ENCODE measurements at regions not wholly inside any gene's neighbourhood (a gene's known extent, or its start where the extent isn't known, plus 50 kb on each side); places are given as distances from the start of the nearest gene placed in this dataset.

- Histone ChIP-seq H3K27ac (no peak overlapping the region), H3K4me3 (ENCODE audit: low read depth, low read length) (no peak overlapping the region), H3K9me3 (ENCODE audit: control insufficient read depth, low read length) (no peaks in the 10 kb centered on the region), H3K27me3 (ENCODE audit: control insufficient read depth, insufficient read depth, low read length) (no peaks in the 10 kb centered on the region), H3K79me2 (no peaks in the 10 kb centered on the region), H3K4me2 (ENCODE audit: low read length) (no peak overlapping the region), H3K9ac (no peak overlapping the region), H2AFZ (no peak overlapping the region), H3K4me1 (no peaks in the 10 kb centered on the region), H3K36me3 (ENCODE audit: control insufficient read depth, insufficient read depth, low read length) (no peaks in the 10 kb centered on the region)
- TF ChIP-seq, protein P1, sequence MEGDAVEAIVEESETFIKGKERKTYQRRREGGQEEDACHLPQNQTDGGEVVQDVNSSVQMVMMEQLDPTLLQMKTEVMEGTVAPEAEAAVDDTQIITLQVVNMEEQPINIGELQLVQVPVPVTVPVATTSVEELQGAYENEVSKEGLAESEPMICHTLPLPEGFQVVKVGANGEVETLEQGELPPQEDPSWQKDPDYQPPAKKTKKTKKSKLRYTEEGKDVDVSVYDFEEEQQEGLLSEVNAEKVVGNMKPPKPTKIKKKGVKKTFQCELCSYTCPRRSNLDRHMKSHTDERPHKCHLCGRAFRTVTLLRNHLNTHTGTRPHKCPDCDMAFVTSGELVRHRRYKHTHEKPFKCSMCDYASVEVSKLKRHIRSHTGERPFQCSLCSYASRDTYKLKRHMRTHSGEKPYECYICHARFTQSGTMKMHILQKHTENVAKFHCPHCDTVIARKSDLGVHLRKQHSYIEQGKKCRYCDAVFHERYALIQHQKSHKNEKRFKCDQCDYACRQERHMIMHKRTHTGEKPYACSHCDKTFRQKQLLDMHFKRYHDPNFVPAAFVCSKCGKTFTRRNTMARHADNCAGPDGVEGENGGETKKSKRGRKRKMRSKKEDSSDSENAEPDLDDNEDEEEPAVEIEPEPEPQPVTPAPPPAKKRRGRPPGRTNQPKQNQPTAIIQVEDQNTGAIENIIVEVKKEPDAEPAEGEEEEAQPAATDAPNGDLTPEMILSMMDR (IDR thresholded peaks at IDR 0.05): no peak
Measured at GRCh38 chr4:129246145-129246544, 150.2 kb downstream of the C4orf33 start.

- Histone ChIP-seq H3K4me3 (ENCODE audit: low read depth, low read length) (no peak overlapping the region), H3K4me2 (ENCODE audit: low read length) (no peak overlapping the region), H3K36me3 (ENCODE audit: control insufficient read depth, insufficient read depth, low read length) (no peaks in the 10 kb centered on the region), H3K9me3 (ENCODE audit: control insufficient read depth, low read length) (no peaks in the 10 kb centered on the region), H3K4me1 (no peaks in the 10 kb centered on the region), H2AFZ (no peak overlapping the region), H3K27me3 (ENCODE audit: control insufficient read depth, insufficient read depth, low read length) (no peaks in the 10 kb centered on the region), H3K27ac (no peak overlapping the region), H3K79me2 (no peaks in the 10 kb centered on the region), H3K9ac (no peak overlapping the region)
- TF ChIP-seq, protein P1 (IDR thresholded peaks at IDR 0.05): no peak
Measured at GRCh38 chr4:129246910-129247461, 151.0 kb downstream of the C4orf33 start.

- no peaks in the 10 kb centered on the region for H3K9me3 ChIP-seq (ENCODE audit: control insufficient read depth, low read length)
- H3K79me2 ChIP-seq: no peaks in the 10 kb centered on the region
- H3K9ac ChIP-seq: no peak overlapping the region
- H3K27ac ChIP-seq: no peak overlapping the region
- no peaks in the 10 kb centered on the region for H3K27me3 ChIP-seq (ENCODE audit: control insufficient read depth, insufficient read depth, low read length)
- no peak overlapping the region for H3K4me3 ChIP-seq (ENCODE audit: low read depth, low read length)
- TF ChIP-seq, protein P1 (IDR thresholded peaks at IDR 0.05): no peak
- no peak overlapping the region for H2AFZ ChIP-seq
- no peaks in the 10 kb centered on the region for H3K4me1 ChIP-seq
- H3K4me2 ChIP-seq (ENCODE audit: low read length): no peak overlapping the region
- H3K36me3 ChIP-seq (ENCODE audit: control insufficient read depth, insufficient read depth, low read length): no peaks in the 10 kb centered on the region
Measured at GRCh38 chr4:129248621-129249020, 152.7 kb downstream of the C4orf33 start.

- H3K4me1 ChIP-seq: no peaks in the 10 kb centered on the region
- no peak overlapping the region for H3K9ac ChIP-seq
- no peaks in the 10 kb centered on the region for H3K27me3 ChIP-seq (ENCODE audit: control insufficient read depth, insufficient read depth, low read length)
- H3K9me3 ChIP-seq (ENCODE audit: control insufficient read depth, low read length): no peaks in the 10 kb centered on the region
- H3K36me3 ChIP-seq (ENCODE audit: control insufficient read depth, insufficient read depth, low read length): no peaks in the 10 kb centered on the region
- H2AFZ ChIP-seq: no peak overlapping the region
- no peak overlapping the region for H3K4me3 ChIP-seq (ENCODE audit: low read depth, low read length)
- no peak overlapping the region for H3K27ac ChIP-seq
- TF ChIP-seq, protein P1 (IDR thresholded peaks at IDR 0.05): no peak
- H3K79me2 ChIP-seq: no peaks in the 10 kb centered on the region
- no peak overlapping the region for H3K4me2 ChIP-seq (ENCODE audit: low read length)
Measured at GRCh38 chr4:129254126-129254525, 158.2 kb downstream of the C4orf33 start.

DNA sequence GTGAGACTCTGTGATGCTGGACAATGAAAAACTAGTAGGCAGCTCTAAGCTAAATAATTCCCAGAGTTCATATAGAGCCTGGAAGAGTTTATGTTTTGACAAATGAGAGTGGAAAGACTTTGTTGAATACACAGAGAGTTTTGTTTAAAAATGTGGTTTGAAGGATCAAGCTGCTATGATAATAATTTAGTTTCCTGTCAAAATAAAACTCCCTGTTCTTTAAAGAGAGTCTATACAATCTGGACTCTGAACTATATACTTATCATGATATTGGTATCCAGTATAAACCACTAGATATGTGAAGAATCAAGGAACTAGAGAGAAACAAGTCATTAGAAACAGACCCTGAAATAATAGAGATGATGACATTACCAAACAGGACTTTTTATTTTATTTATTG, 158.6 kb downstream of the C4orf33 start:
- H2AFZ ChIP-seq: no peak overlapping the region

More for the DNA sequence above, 158.6 kb downstream of the C4orf33 start:
- Histone ChIP-seq H3K9me3 (ENCODE audit: control insufficient read depth, low read length) (no peaks in the 10 kb centered on the region), H3K36me3 (ENCODE audit: control insufficient read depth, insufficient read depth, low read length) (no peaks in the 10 kb centered on the region), H3K4me3 (ENCODE audit: low read depth, low read length) (no peak overlapping the region), H3K27ac (no peak overlapping the region), H3K9ac (no peak overlapping the region), H3K4me2 (ENCODE audit: low read length) (no peak overlapping the region), H3K4me1 (no peaks in the 10 kb centered on the region), H3K27me3 (ENCODE audit: control insufficient read depth, insufficient read depth, low read length) (no peaks in the 10 kb centered on the region), H3K79me2 (no peaks in the 10 kb centered on the region)
- TF ChIP-seq, protein P1 (IDR thresholded peaks at IDR 0.05): no peak
